Thyroid gland (tissue), 4 donors: ENCODE measurements at regions not wholly inside any gene's neighbourhood (a gene's known extent, or its start where the extent isn't known, plus 50 kb on each side); places are given as distances from the start of the nearest gene placed in this dataset.
A peak's percentile ranks its signal among the peaks of the same experiment; 100 is the strongest.

ENCODE experiments used
- DNase-seq, 2 donors: peaks; one replicate each; pipeline ENCODE4 v3.0.0-alpha.2; 2019
- H3K27ac ChIP-seq, 3 donors: fragments of 200-600 bp; sonication (generic); 1 replicate in 2 of 3; 2 replicates in 1 of 3; pipeline ENCODE4 v1.5.1; 2016 to 2019; ENCODE audit warnings: mild to moderate bottlenecking in 1 of 3, moderate library complexity in 1 of 3
- H3K27me3 ChIP-seq: fragments of 200-600 bp; sonication (generic); one replicate; pipeline ENCODE4 v1.5.1; 2019
- H3K36me3 ChIP-seq, 2 donors: fragments of 200-600 bp; sonication (generic); one replicate each; pipeline ENCODE4 v1.5.1; 2016 to 2019
- H3K4me1 ChIP-seq, 2 donors: fragments of 200-600 bp; sonication (generic); one replicate each; pipeline ENCODE4 v1.5.1; 2017 to 2019
- H3K4me3 ChIP-seq, 3 donors: fragments of 200-600 bp; sonication (generic); replicated peaks in 1 of 3; 1 replicate in 2 of 3; 2 replicates in 1 of 3; pipeline ENCODE4 v1.5.1; 2016; ENCODE audit warnings: mild to moderate bottlenecking in 1 of 3
- H3K9me3 ChIP-seq: fragments of 200-600 bp; sonication (generic); one replicate; pipeline ENCODE4 v1.5.1; 2017
- POLR2A ChIP-seq, 2 donors: fragments of 450-650 bp; IDR thresholded peaks; one replicate each; pipeline ENCODE4 v1.6.1; 2017; ENCODE audit warnings: antibody characterized with exemption in 2 of 2, mild to moderate bottlenecking in 2 of 2, moderate library complexity in 1 of 2
- WGBS, 2 donors: methylation state at CpG; one replicate each; pipeline ENCODE4 v1.1.5; 2017; 5-methylcytosine and 5-hydroxymethylcytosine counted together
- intact Hi-C: fragments of 100-400 bp; cut with DNase I; formaldehyde crosslinking; loops from one replicate; pipeline ENCODE4 v1.15.1; 2023
- TF ChIP-seq, protein P1 (sequence below), 6 experiments: fragments of 200-600 bp in 3 of 6; fragments of 450-650 bp in 3 of 6; sonication (generic) in 3 of 6; IDR thresholded peaks; one replicate each; pipeline ENCODE4 v1.5.1; 2016 to 2019; ENCODE audit warnings: antibody characterized with exemption in 6 of 6, mild to moderate bottlenecking in 2 of 6, inconsistent platforms in 1 of 6, moderate library complexity in 1 of 6

DNA sequence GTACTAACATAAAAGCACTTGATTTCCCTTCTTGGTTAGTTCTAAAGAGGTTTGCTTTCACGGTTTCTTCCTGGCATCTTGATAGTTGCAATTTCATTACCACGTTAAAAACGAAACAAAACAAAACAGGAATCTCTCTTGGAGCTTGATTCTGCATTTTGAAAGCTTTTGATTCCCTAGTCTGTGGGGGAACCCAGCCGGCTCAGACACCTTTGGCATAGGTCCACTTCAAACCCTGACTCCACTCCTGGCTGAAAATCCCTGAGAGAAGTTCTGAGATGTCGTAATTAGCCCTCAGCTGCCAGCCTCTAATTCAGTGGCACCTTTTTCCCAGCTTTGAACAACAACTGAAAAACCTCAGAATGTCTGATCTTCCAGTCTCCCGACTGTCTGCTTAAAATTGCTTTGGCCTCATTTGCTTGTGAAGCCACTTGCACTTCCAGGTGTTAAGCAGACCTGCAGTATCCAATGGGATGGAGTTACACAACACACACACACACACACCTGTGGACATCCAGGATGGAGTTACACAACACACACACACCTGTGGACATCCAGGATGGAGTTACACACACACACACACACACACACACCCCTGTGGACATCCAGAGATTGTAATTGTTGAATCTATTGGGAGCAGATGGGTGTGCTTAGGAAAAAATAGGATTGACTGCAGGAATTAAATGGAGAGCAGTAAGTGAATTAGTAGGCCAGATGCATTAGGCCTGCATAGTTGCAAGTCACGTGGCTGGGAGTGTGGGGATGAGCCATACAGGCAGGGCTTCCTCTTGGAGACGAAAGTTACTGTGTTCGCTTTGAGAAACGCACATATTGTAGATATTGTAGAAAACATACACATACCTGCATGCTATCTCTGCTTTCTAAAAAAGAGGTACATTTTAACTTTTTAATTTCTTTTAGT lies 285.6 kb upstream of the FMN2 start:
- no peak overlapping the region for H3K4me3 ChIP-seq
- no peaks in the 10 kb centered on the region for H3K36me3 ChIP-seq
- 45 to 46% methylated on average over 10 of the region's 10 CpGs for WGBS, 2 donors
- no peaks in the 10 kb centered on the region for H3K4me1 ChIP-seq
- TF ChIP-seq, protein P1, sequence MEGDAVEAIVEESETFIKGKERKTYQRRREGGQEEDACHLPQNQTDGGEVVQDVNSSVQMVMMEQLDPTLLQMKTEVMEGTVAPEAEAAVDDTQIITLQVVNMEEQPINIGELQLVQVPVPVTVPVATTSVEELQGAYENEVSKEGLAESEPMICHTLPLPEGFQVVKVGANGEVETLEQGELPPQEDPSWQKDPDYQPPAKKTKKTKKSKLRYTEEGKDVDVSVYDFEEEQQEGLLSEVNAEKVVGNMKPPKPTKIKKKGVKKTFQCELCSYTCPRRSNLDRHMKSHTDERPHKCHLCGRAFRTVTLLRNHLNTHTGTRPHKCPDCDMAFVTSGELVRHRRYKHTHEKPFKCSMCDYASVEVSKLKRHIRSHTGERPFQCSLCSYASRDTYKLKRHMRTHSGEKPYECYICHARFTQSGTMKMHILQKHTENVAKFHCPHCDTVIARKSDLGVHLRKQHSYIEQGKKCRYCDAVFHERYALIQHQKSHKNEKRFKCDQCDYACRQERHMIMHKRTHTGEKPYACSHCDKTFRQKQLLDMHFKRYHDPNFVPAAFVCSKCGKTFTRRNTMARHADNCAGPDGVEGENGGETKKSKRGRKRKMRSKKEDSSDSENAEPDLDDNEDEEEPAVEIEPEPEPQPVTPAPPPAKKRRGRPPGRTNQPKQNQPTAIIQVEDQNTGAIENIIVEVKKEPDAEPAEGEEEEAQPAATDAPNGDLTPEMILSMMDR (IDR thresholded peaks at IDR 0.05) = no peak
- no peak for TF ChIP-seq POLR2A (IDR thresholded peaks at IDR 0.05)
- no peaks in the 10 kb centered on the region for H3K9me3 ChIP-seq
- peak; percentile 6 to 24 for DNase-seq
- H3K27ac ChIP-seq = no peak overlapping the region
- no peaks in the 10 kb centered on the region for H3K27me3 ChIP-seq
- intact Hi-C loops = no loop called here

DNA sequence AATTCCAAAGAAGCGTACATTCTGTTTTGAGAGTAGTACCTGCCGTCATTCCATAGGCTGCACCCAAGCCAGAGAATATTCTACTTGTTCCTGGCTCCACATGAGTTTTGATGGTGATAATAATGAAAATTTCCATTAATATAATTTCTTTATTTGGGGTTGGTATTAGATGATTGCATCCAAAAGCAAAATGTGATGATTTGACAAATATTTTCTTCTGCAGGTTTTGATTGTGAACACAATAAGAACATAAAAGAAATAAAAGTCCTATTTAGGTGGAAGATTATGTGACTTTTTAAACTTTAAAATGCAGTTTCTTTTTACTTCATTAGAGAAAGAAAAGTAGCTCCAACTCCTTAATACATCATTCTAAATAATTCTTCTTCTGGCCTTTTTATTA lies 284.8 kb upstream of the FMN2 start:
- Histone ChIP-seq H3K27ac (no peak overlapping the region), H3K9me3 (no peaks in the 10 kb centered on the region), H3K4me3 (no peak overlapping the region), H3K27me3 (no peaks in the 10 kb centered on the region), H3K36me3 (no peaks in the 10 kb centered on the region), H3K4me1 (no peaks in the 10 kb centered on the region)
- DNase-seq = no peak
- WGBS, 2 donors = 98 to 100% methylated on average over 2 of the region's 2 CpGs
- intact Hi-C loops = no loop called here
- no peak for TF ChIP-seq POLR2A (IDR thresholded peaks at IDR 0.05)
- TF ChIP-seq, protein P1 (IDR thresholded peaks at IDR 0.05) = no peak

GRCh38 chr1:239807361-239807760 lies 284.3 kb upstream of the FMN2 start:
- Histone ChIP-seq H3K4me3 (no peak overlapping the region), H3K27ac (no peak overlapping the region), H3K9me3 (no peaks in the 10 kb centered on the region), H3K36me3 (no peaks in the 10 kb centered on the region), H3K27me3 (no peaks in the 10 kb centered on the region), H3K4me1 (no peaks in the 10 kb centered on the region)
- TF ChIP-seq POLR2A (IDR thresholded peaks at IDR 0.05) = no peak
- TF ChIP-seq, protein P1 (IDR thresholded peaks at IDR 0.05) = no peak
- DNase-seq = no peak
- intact Hi-C loops = no loop called here

- intact Hi-C loops = no loop called here
- Histone ChIP-seq H3K36me3 (no peaks in the 10 kb centered on the region), H3K4me1 (no peaks in the 10 kb centered on the region), H3K27me3 (no peaks in the 10 kb centered on the region), H3K4me3 (no peak overlapping the region), H3K9me3 (no peaks in the 10 kb centered on the region), H3K27ac (no peak overlapping the region)
- WGBS, 2 donors = 73 to 76% methylated on average over 8 of the region's 8 CpGs
- TF ChIP-seq, protein P1 (IDR thresholded peaks at IDR 0.05) = no peak
- TF ChIP-seq POLR2A (IDR thresholded peaks at IDR 0.05) = no peak
- no peak for DNase-seq
Measured at GRCh38 chr1:239810061-239810481, 281.6 kb upstream of the FMN2 start.

- 66 to 73% methylated on average over 7 of the region's 7 CpGs for WGBS, 2 donors
- Histone ChIP-seq H3K27ac (no peak overlapping the region), H3K4me1 (no peaks in the 10 kb centered on the region)
Measured at GRCh38 chr1:239811211-239811885, 280.3 kb upstream of the FMN2 start.

More at GRCh38 chr1:239811211-239811885, 280.3 kb upstream of the FMN2 start:
- TF ChIP-seq POLR2A (IDR thresholded peaks at IDR 0.05) = no peak
- TF ChIP-seq, protein P1 (IDR thresholded peaks at IDR 0.05) = no peak
- Histone ChIP-seq H3K4me3 (no peak overlapping the region), H3K36me3 (no peaks in the 10 kb centered on the region), H3K27me3 (no peaks in the 10 kb centered on the region), H3K9me3 (no peaks in the 10 kb centered on the region)
- intact Hi-C loops = no loop called here
- DNase-seq = no peak
